PFSK-1 (cell line): ENCODE measurements at regions not wholly inside any gene's neighbourhood (a gene's known extent, or its start where the extent isn't known, plus 50 kb on each side); places are given as distances from the start of the nearest gene placed in this dataset.

Source experiments
- FOXP2 ChIP-seq: optimal IDR thresholded peaks from 2 replicates; pipeline ENCODE3; 2011; ENCODE audit warnings: borderline replicate concordance, control low read depth, inconsistent platforms; ENCODE audit not compliant: insufficient read depth; ENCODE audit errors: extremely low read length, extremely low read depth
- POLR2AphosphoS5 ChIP-seq: IDR thresholded peaks from 2 replicates; pipeline ENCODE4 v1.6.1; 2012; ENCODE audit warnings: low read depth, mild to moderate bottlenecking, control low read depth, low read length, moderate library complexity
- REST ChIP-seq, 2 experiments: IDR thresholded peaks; 2 replicates each; pipeline versions ENCODE4 v1.6.1 to v1.8.0; 2011 to 2012; ENCODE audit warnings: low read depth in 2 of 2, low read length in 2 of 2, control low read depth in 1 of 2, inconsistent platforms in 1 of 2, mild to moderate bottlenecking in 1 of 2, moderate library complexity in 1 of 2; ENCODE audit not compliant: insufficient read depth in 1 of 2
- SIN3A ChIP-seq: IDR thresholded peaks from 2 replicates; pipeline ENCODE4 v1.6.1; 2012; ENCODE audit warnings: mild to moderate bottlenecking, low read length, moderate library complexity, borderline replicate concordance; ENCODE audit not compliant: insufficient read depth
- TAF1 ChIP-seq: IDR thresholded peaks from 2 replicates; pipeline ENCODE4 v1.6.1; 2012; ENCODE audit warnings: low read length, control low read depth, borderline replicate concordance; ENCODE audit not compliant: insufficient read depth

DNA sequence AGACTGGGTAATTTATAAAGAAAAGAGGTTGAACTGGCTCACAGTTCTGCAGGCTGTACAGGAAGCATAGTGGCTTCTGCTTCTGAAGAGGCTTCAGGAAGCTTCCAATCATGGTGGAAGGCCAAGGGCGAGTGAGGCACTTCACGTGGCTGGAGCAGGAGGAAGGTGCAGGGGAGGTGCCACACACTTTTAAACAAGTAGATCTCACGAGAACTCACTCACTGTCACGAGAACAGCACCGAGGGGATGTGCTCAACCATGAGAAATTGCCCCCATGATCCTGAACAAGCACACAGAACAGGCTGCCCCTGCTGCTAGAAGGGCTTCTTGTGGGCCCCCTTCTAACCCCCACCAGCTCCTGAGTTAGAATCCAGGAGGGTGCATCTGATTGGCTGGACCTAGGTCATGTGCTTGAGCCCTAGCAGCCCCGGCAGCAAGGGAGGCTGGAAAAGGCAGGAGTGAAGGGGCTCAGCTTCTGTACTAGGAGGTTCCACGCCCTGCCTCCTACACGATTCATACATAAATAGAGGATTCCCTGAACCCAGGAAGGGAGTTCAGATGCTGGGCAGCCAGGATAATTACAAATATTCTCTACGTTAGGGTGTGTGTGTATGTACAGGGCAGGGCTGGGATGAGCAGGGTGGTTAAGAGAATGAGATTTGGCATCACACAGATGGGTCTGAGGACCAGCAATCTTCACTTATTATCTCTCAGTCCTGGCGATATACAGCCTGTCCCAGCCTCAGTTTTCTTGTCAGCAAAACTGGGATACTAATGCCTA lies 72.8 kb upstream of the ATP5PO start:
- TF ChIP-seq SIN3A (no peak), TAF1 (no peak), FOXP2 (no peak), REST (IDR thresholded peaks at IDR 0.05; ENCODE audit: insufficient read depth in 1 of 2, low read depth in 2 of 2, low read length in 2 of 2) (no peak), POLR2AphosphoS5 (no peak)

- no peak for TF ChIP-seq SIN3A
- no peak for TF ChIP-seq REST (IDR thresholded peaks at IDR 0.05; ENCODE audit: insufficient read depth in 1 of 2, low read depth in 2 of 2, low read length in 2 of 2)
- TF ChIP-seq TAF1 = no peak
- no peak for TF ChIP-seq POLR2AphosphoS5
- TF ChIP-seq FOXP2 = no peak
Observed at GRCh38 chr21:33987461-33987860, 71.9 kb upstream of the ATP5PO start.

GRCh38 chr21:33985117-33986050 lies 69.8 kb upstream of the ATP5PO start:
- TF ChIP-seq REST (IDR thresholded peaks at IDR 0.05; ENCODE audit: insufficient read depth in 1 of 2, low read depth in 2 of 2, low read length in 2 of 2) (no peak), TAF1 (no peak), POLR2AphosphoS5 (no peak), FOXP2 (no peak), SIN3A (no peak)

DNA sequence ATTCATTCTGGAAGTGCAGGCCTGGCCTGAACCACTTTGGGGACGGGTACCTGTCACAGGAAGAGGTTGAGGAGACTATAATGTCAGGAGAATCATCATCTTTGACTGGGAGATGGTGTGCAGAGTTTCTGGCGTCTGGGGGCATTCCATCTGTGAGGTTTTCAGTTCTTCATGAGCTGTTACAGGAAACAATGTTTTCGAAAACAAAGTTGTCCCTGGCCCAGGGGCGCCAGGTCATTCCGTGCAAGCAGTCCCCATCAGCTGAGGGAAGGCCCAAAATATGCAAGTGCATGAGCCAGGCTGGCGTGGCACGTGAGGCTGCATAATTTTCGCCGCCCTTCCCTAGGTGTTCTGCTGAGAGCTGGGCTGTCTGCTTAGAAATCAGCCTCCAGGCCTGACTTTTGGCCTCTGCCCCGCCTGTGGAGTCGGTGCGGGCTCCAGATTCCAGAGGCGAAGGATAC lies 68.4 kb upstream of the ATP5PO start:
- TF ChIP-seq REST (IDR thresholded peaks at IDR 0.05; ENCODE audit: insufficient read depth in 1 of 2, low read depth in 2 of 2, low read length in 2 of 2) (no peak), SIN3A (no peak), POLR2AphosphoS5 (no peak), FOXP2 (no peak), TAF1 (no peak)
